ENCODE measurements at regions not wholly inside any gene's neighbourhood (a gene's known extent, or its start where the extent isn't known, plus 50 kb on each side); places are given as distances from the start of the nearest gene placed in this dataset.

- no peak for DNase-seq (ENCODE audit: low spot score in 2 of 2)
- TF ChIP-seq CTCF (IDR thresholded peaks at IDR 0.05) (no peak), POLR2AphosphoS5 (IDR thresholded peaks at IDR 0.05) (no peak), POLR2A (IDR thresholded peaks at IDR 0.05) (no peak)
- intact Hi-C loops (cut with DNase I; ENCODE audit: low total_unique reads) = no loop called here
- peaks cover 9 to 20% of the 10 kb centered on the region in 2 donors for H3K4me1 ChIP-seq
- H3K27me3 ChIP-seq = no peaks in the 10 kb centered on the region
- no peaks in the 10 kb centered on the region for H3K36me3 ChIP-seq
- no peak overlapping the region for H3K4me3 ChIP-seq
- H3K9me3 ChIP-seq = no peaks in the 10 kb centered on the region
- peak overlapping the region; percentile 33 to 85 for H3K27ac ChIP-seq
Observed at GRCh38 chr17:77466596-77467223, 325.9 kb downstream of the SEC14L1 start.

GRCh38 chr17:77467521-77467920 lies 326.8 kb downstream of the SEC14L1 start:
- Histone ChIP-seq H3K27ac (peak overlapping the region in 1 of 2 donors; percentile 85), H3K4me3 (no peak overlapping the region), H3K4me1 (peaks cover 15 to 27% of the 10 kb centered on the region in 2 donors), H3K9me3 (no peaks in the 10 kb centered on the region), H3K27me3 (no peaks in the 10 kb centered on the region), H3K36me3 (no peaks in the 10 kb centered on the region)
- no peak for DNase-seq (ENCODE audit: low spot score in 2 of 2)
- TF ChIP-seq POLR2AphosphoS5 (IDR thresholded peaks at IDR 0.05) = no peak
- TF ChIP-seq POLR2A (IDR thresholded peaks at IDR 0.05) = no peak
- no peak for TF ChIP-seq CTCF (IDR thresholded peaks at IDR 0.05)
- intact Hi-C loops (cut with DNase I; ENCODE audit: low total_unique reads) = no loop called here

GRCh38 chr17:77468897-77469296 lies 328.1 kb downstream of the SEC14L1 start:
- Histone ChIP-seq H3K4me3 (no peak overlapping the region), H3K9me3 (no peaks in the 10 kb centered on the region), H3K4me1 (peaks cover 23 to 40% of the 10 kb centered on the region in 2 donors), H3K27ac (peak overlapping the region in 1 of 2 donors; percentile 85), H3K27me3 (no peaks in the 10 kb centered on the region), H3K36me3 (no peaks in the 10 kb centered on the region)
- no peak for TF ChIP-seq CTCF (IDR thresholded peaks at IDR 0.05)
- TF ChIP-seq POLR2AphosphoS5 (IDR thresholded peaks at IDR 0.05) = no peak
- TF ChIP-seq POLR2A (IDR thresholded peaks at IDR 0.05) = no peak
- intact Hi-C loops (cut with DNase I; ENCODE audit: low total_unique reads) = no loop called here
- DNase-seq (ENCODE audit: low spot score in 2 of 2) = no peak

- Histone ChIP-seq H3K9me3 (no peaks in the 10 kb centered on the region), H3K27ac (peak overlapping the region; percentile 74 to 85), H3K36me3 (no peaks in the 10 kb centered on the region), H3K27me3 (no peaks in the 10 kb centered on the region), H3K4me3 (no peak overlapping the region), H3K4me1 (peaks cover 33 to 53% of the 10 kb centered on the region in 2 donors)
- DNase-seq (ENCODE audit: low spot score in 2 of 2) = no peak
- TF ChIP-seq POLR2A (IDR thresholded peaks at IDR 0.05) (no peak), CTCF (IDR thresholded peaks at IDR 0.05) (no peak), POLR2AphosphoS5 (IDR thresholded peaks at IDR 0.05) (no peak)
- intact Hi-C loops (cut with DNase I; ENCODE audit: low total_unique reads) = no loop called here
Observed at GRCh38 chr17:77470330-77470786, 329.6 kb downstream of the SEC14L1 start.

- no peak for DNase-seq (ENCODE audit: low spot score in 2 of 2)
- Histone ChIP-seq H3K9me3 (no peaks in the 10 kb centered on the region), H3K4me3 (peak overlapping the region in 1 of 3 donors; percentile 45), H3K27ac (peak overlapping the region; percentile 74 to 85), H3K4me1 (peaks cover 35 to 56% of the 10 kb centered on the region in 2 donors), H3K27me3 (no peaks in the 10 kb centered on the region), H3K36me3 (no peaks in the 10 kb centered on the region)
- intact Hi-C loops (cut with DNase I; ENCODE audit: low total_unique reads) = no loop called here
- TF ChIP-seq POLR2A (IDR thresholded peaks at IDR 0.05) (no peak), CTCF (IDR thresholded peaks at IDR 0.05) (no peak), POLR2AphosphoS5 (IDR thresholded peaks at IDR 0.05) (peak in 1 of 3 donors; percentile 14)
Observed at GRCh38 chr17:77470800-77471733, 330.3 kb downstream of the SEC14L1 start.

All from breast epithelium (tissue), 4 donors.